GM23338 (cell line): ENCODE measurements at regions not wholly inside any gene's neighbourhood (a gene's known extent, or its start where the extent isn't known, plus 50 kb on each side); places are given as distances from the start of the nearest gene placed in this dataset.

Source experiments
- ATAC-seq: fragments of 200-7000 bp; cut with Tn5 transposase; 3 replicates; pipeline ENCODE4 v1.9.1; 2020
- DNase-seq: peaks from one replicate; pipeline ENCODE4 v3.0.0-alpha.2; 2015; ENCODE audit warnings: low spot score
- H2AFZ ChIP-seq: fragments of 200-600 bp; sonication (generic); 2 replicates; pipeline ENCODE4 v1.8.0; 2016; ENCODE audit warnings: antibody characterized with exemption, mild to moderate bottlenecking, moderate library complexity
- H3F3A ChIP-seq: fragments of 200-600 bp; sonication (generic); replicated peaks from 2 replicates; pipeline ENCODE4 v1.8.0; 2017; ENCODE audit warnings: antibody characterized with exemption, mixed run types, low read depth
- H3K27ac ChIP-seq: fragments of 200-600 bp; sonication (generic); 2 replicates; pipeline ENCODE4 v1.6.1; 2016; ENCODE audit warnings: low read depth
- H3K27me3 ChIP-seq: fragments of 200-600 bp; sonication (generic); 2 replicates; pipeline ENCODE4 v1.8.0; 2016; ENCODE audit warnings: mild to moderate bottlenecking, mixed run types, moderate library complexity; ENCODE audit not compliant: insufficient read depth
- H3K36me3 ChIP-seq: fragments of 200-600 bp; sonication (generic); 2 replicates; pipeline ENCODE4 v1.8.0; 2016; ENCODE audit warnings: mild to moderate bottlenecking; ENCODE audit not compliant: insufficient read depth
- H3K4me1 ChIP-seq: fragments of 200-600 bp; sonication (generic); 2 replicates; pipeline ENCODE4 v1.8.0; 2016; ENCODE audit warnings: mild to moderate bottlenecking, moderate library complexity; ENCODE audit not compliant: insufficient read depth
- H3K4me2 ChIP-seq: fragments of 200-600 bp; sonication (generic); 2 replicates; pipeline ENCODE4 v1.7.1; 2017; ENCODE audit warnings: mixed run types
- H3K4me3 ChIP-seq: fragments of 200-600 bp; sonication (generic); 2 replicates; pipeline ENCODE4 v1.6.1; 2016; ENCODE audit warnings: mixed run types
- H3K79me2 ChIP-seq: fragments of 200-600 bp; sonication (generic); replicated peaks from 2 replicates; pipeline ENCODE4 v1.8.0; 2017; ENCODE audit warnings: mild to moderate bottlenecking; ENCODE audit not compliant: insufficient read depth
- H3K9me2 ChIP-seq: fragments of 200-600 bp; sonication (generic); 2 replicates; pipeline ENCODE4 v1.8.0; 2017; ENCODE audit not compliant: insufficient read depth
- H4K20me1 ChIP-seq: fragments of 200-600 bp; sonication (generic); replicated peaks from 2 replicates; pipeline ENCODE4 v1.8.0; 2017; ENCODE audit warnings: mild to moderate bottlenecking; ENCODE audit not compliant: insufficient read depth
- H3K27ac Mint-ChIP-seq: 2 replicates; pipeline ENCODE4 v1.8.0; 2020; ENCODE audit warnings: inconsistent platforms, mild to moderate bottlenecking, moderate library complexity, mixed read lengths
- H3K27me3 Mint-ChIP-seq: 3 replicates; pipeline ENCODE4 v1.8.0; 2022; ENCODE audit warnings: low read depth, mild to moderate bottlenecking, moderate library complexity, mixed read lengths, inconsistent platforms; ENCODE audit not compliant: insufficient read depth, poor library complexity
- H3K36me3 Mint-ChIP-seq: 3 replicates; pipeline ENCODE4 v1.8.0; 2021; ENCODE audit warnings: low read depth, mild to moderate bottlenecking, inconsistent platforms, moderate library complexity, mixed read lengths
- H3K4me1 Mint-ChIP-seq: 3 replicates; pipeline ENCODE4 v1.8.0; 2020; ENCODE audit warnings: mild to moderate bottlenecking, inconsistent platforms, mixed read lengths
- H3K4me3 Mint-ChIP-seq: 3 replicates; pipeline ENCODE4 v1.8.0; 2021; ENCODE audit warnings: moderate library complexity, mild to moderate bottlenecking, inconsistent platforms, mixed read lengths
- H3K9me3 Mint-ChIP-seq: 3 replicates; pipeline ENCODE4 v1.8.0; 2020; ENCODE audit warnings: moderate library complexity, mild to moderate bottlenecking, inconsistent platforms, mixed read lengths
- CTCF ChIP-seq, 2 experiments: fragments of 200-600 bp in 1 of 2; sonication (generic) in 1 of 2; conservative IDR thresholded peaks; 2 replicates each; pipeline versions ENCODE4 v1.5.1 to v1.6.1; 2016 to 2017; ENCODE audit warnings: antibody characterized with exemption in 2 of 2, low read depth in 2 of 2, mild to moderate bottlenecking in 2 of 2, moderate library complexity in 1 of 2
- EZH2phosphoT487 ChIP-seq: fragments of 200-600 bp; sonication (generic); IDR thresholded peaks from one replicate; pipeline ENCODE4 v1.8.1; 2018; ENCODE audit warnings: antibody characterized with exemption; ENCODE audit not compliant: unreplicated experiment
- JUNB ChIP-seq: IDR thresholded peaks from one replicate; pipeline ENCODE4 v1.6.1; 2016; ENCODE audit warnings: antibody characterized with exemption; ENCODE audit not compliant: unreplicated experiment
- NANOG ChIP-seq: IDR thresholded peaks from 2 replicates; pipeline ENCODE4 v1.6.1; 2016; ENCODE audit warnings: antibody characterized with exemption, borderline replicate concordance
- REST ChIP-seq: IDR thresholded peaks from one replicate; pipeline ENCODE4 v1.6.1; 2018; ENCODE audit warnings: antibody characterized with exemption; ENCODE audit not compliant: unreplicated experiment
- ZNF114 ChIP-seq: fragments of 250-450 bp; sonication (Bioruptor Pico); IDR thresholded peaks from 2 replicates; pipeline ENCODE4 v1.5.0; 2020; ENCODE audit warnings: mild to moderate bottlenecking, moderate library complexity
- ZNF331 ChIP-seq: fragments of 250-450 bp; sonication (Bioruptor Pico); IDR thresholded peaks from 2 replicates; pipeline ENCODE4 v1.5.0; 2020; ENCODE audit warnings: low read depth, mild to moderate bottlenecking, moderate library complexity

- Mint-ChIP-seq H3K4me3 (no peak overlapping the region), H3K9me3 (no peaks in the 10 kb centered on the region), H3K4me1 (peaks cover 19% of the 10 kb centered on the region), H3K36me3 (no peaks in the 10 kb centered on the region), H3K27ac (no peak overlapping the region), H3K27me3 (peaks cover 1% of the 10 kb centered on the region)
- Histone ChIP-seq H3K27me3 (no peaks in the 10 kb centered on the region), H3F3A (no peaks in the 10 kb centered on the region), H3K79me2 (no peaks in the 10 kb centered on the region), H2AFZ (no peak overlapping the region), H4K20me1 (no peaks in the 10 kb centered on the region), H3K4me1 (no peaks in the 10 kb centered on the region), H3K36me3 (no peaks in the 10 kb centered on the region), H3K27ac (no peak overlapping the region), H3K9me2 (no peaks in the 10 kb centered on the region), H3K4me2 (no peak overlapping the region), H3K4me3 (no peak overlapping the region)
- no peak for TF ChIP-seq ZNF331 (CRISPR knock-in tag)
- TF ChIP-seq CTCF (conservative IDR thresholded peaks at IDR 0.05; ENCODE audit: low read depth in 2 of 2), result peak; percentile 25 to 45
- no peak for TF ChIP-seq ZNF114 (CRISPR knock-in tag)
- ATAC-seq (no peak; the same call in 1 of the 3 replicates), DNase-seq (no peak)
These were observed 315.8 kb upstream of the ROBO2 start for GRCh38 chr3:76724075-76724474.

DNA sequence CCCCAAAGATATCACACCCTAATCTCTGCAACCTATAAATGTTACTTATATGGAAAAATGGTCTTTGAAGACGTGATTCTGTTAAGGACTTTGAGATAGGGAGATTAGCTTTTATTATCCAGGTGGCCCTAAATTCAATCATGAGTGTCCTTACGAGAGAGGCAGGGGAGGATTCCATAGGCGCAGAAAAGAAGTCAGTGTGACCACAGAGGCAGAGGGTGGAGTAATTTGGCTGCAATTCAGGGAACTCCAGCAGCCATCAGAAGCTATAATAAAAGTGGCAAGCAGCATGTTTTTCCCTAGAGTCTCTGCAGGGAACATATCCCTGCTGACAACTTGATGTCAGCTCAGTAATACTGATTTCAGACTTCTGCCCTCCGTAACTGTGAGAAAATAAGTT lies 315.2 kb upstream of the ROBO2 start:
- DNase-seq (no peak), ATAC-seq (no peak)
- no peak overlapping the region; the same call in 1 of the 2 replicates for H3K27ac Mint-ChIP-seq
- Histone ChIP-seq H3K4me2 (no peak overlapping the region), H3K27ac (no peak overlapping the region), H3F3A (no peaks in the 10 kb centered on the region), H3K27me3 (no peaks in the 10 kb centered on the region), H3K4me3 (no peak overlapping the region), H3K36me3 (no peaks in the 10 kb centered on the region), H4K20me1 (no peaks in the 10 kb centered on the region), H3K9me2 (no peaks in the 10 kb centered on the region), H3K4me1 (no peaks in the 10 kb centered on the region), H3K79me2 (no peaks in the 10 kb centered on the region), H2AFZ (no peak overlapping the region)
- no peaks in the 10 kb centered on the region for H3K36me3 Mint-ChIP-seq
- H3K9me3 Mint-ChIP-seq, result no peaks in the 10 kb centered on the region
- peaks cover 1% of the 10 kb centered on the region for H3K27me3 Mint-ChIP-seq
- H3K4me3 Mint-ChIP-seq, result no peak overlapping the region
- peaks cover 19% of the 10 kb centered on the region for H3K4me1 Mint-ChIP-seq
- TF ChIP-seq REST (no peak), EZH2phosphoT487 (no peak), ZNF331 (CRISPR knock-in tag) (no peak), NANOG (no peak), JUNB (no peak)
